Osteoblast (primary cell): ENCODE measurements at regions not wholly inside any gene's neighbourhood (a gene's known extent, or its start where the extent isn't known, plus 50 kb on each side); places are given as distances from the start of the nearest gene placed in this dataset.

Source experiments
- DNase-seq: peaks from one replicate; pipeline ENCODE4 v3.0.0; 2011; ENCODE audit warnings: low spot score, mixed read lengths; ENCODE audit not compliant: insufficient read length; ENCODE audit errors: missing footprints
- H2AFZ ChIP-seq: 2 replicates; pipeline ENCODE4 v1.6.0; 2011; ENCODE audit warnings: mild to moderate bottlenecking, low read length
- H3K27ac ChIP-seq: 2 replicates; pipeline ENCODE4 v1.5.1; 2011; ENCODE audit warnings: mild to moderate bottlenecking, low read depth, low read length, moderate library complexity
- H3K27me3 ChIP-seq: 2 replicates; pipeline ENCODE4 v1.6.0; 2012; ENCODE audit warnings: mild to moderate bottlenecking, control low read depth, inconsistent platforms, low read length, moderate library complexity; ENCODE audit not compliant: insufficient read depth
- H3K36me3 ChIP-seq: 2 replicates; pipeline ENCODE4 v1.5.1; 2011; ENCODE audit warnings: mild to moderate bottlenecking, low read length, control low read depth, moderate library complexity; ENCODE audit not compliant: insufficient read depth
- H3K4me1 ChIP-seq: 2 replicates; pipeline ENCODE4 v1.5.1; 2011; ENCODE audit warnings: mild to moderate bottlenecking, low read length, control low read depth, moderate library complexity; ENCODE audit not compliant: insufficient read depth
- H3K4me2 ChIP-seq: 2 replicates; pipeline ENCODE4 v1.6.0; 2011; ENCODE audit warnings: mild to moderate bottlenecking, low read length; ENCODE audit not compliant: insufficient read depth
- H3K4me3 ChIP-seq: fragments of 200-600 bp; sonication (generic); 3 replicates; pipeline ENCODE4 v1.5.1; 2012; ENCODE audit warnings: mild to moderate bottlenecking, low read length, inconsistent platforms; ENCODE audit not compliant: insufficient read depth
- H3K79me2 ChIP-seq: 2 replicates; pipeline ENCODE4 v1.6.0; 2012; ENCODE audit warnings: mild to moderate bottlenecking, low read length, control low read depth, inconsistent platforms; ENCODE audit not compliant: insufficient read depth
- H3K9me3 ChIP-seq: 2 replicates; pipeline ENCODE4 v1.5.1; 2011; ENCODE audit warnings: low read depth, low read length, control low read depth
- H4K20me1 ChIP-seq: 2 replicates; pipeline ENCODE4 v1.6.0; 2012; ENCODE audit warnings: mild to moderate bottlenecking, low read length, control low read depth; ENCODE audit not compliant: insufficient read depth
- TF ChIP-seq, protein P1 (sequence below): IDR thresholded peaks from 2 replicates; pipeline ENCODE4 v1.5.1; 2011; ENCODE audit warnings: mild to moderate bottlenecking, low read depth, low read length, moderate library complexity; ENCODE audit errors: extremely low read depth

- no peaks in the 10 kb centered on the region for H4K20me1 ChIP-seq
- no peaks in the 10 kb centered on the region for H3K79me2 ChIP-seq
Measured at GRCh38 chr15:96070636-96071035, 259.9 kb upstream of the NR2F2 start.

GRCh38 chr15:96072821-96073220, 257.7 kb upstream of the NR2F2 start:
- Histone ChIP-seq H3K4me1 (peaks cover 6% of the 10 kb centered on the region), H3K27ac (no peak overlapping the region), H3K4me2 (no peak overlapping the region), H2AFZ (no peak overlapping the region), H3K4me3 (no peak overlapping the region), H3K27me3 (no peaks in the 10 kb centered on the region), H4K20me1 (no peaks in the 10 kb centered on the region), H3K36me3 (no peaks in the 10 kb centered on the region), H3K9me3 (no peaks in the 10 kb centered on the region), H3K79me2 (no peaks in the 10 kb centered on the region)
- DNase-seq, result no peak
- TF ChIP-seq, protein P1, sequence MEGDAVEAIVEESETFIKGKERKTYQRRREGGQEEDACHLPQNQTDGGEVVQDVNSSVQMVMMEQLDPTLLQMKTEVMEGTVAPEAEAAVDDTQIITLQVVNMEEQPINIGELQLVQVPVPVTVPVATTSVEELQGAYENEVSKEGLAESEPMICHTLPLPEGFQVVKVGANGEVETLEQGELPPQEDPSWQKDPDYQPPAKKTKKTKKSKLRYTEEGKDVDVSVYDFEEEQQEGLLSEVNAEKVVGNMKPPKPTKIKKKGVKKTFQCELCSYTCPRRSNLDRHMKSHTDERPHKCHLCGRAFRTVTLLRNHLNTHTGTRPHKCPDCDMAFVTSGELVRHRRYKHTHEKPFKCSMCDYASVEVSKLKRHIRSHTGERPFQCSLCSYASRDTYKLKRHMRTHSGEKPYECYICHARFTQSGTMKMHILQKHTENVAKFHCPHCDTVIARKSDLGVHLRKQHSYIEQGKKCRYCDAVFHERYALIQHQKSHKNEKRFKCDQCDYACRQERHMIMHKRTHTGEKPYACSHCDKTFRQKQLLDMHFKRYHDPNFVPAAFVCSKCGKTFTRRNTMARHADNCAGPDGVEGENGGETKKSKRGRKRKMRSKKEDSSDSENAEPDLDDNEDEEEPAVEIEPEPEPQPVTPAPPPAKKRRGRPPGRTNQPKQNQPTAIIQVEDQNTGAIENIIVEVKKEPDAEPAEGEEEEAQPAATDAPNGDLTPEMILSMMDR, result no peak

More at GRCh38 chr15:96070636-96071035, 259.9 kb upstream of the NR2F2 start:
- TF ChIP-seq, protein P1, result no peak
- peak; percentile 84 for DNase-seq
- peak overlapping the region; percentile 16 for H3K4me2 ChIP-seq
- no peaks in the 10 kb centered on the region for H3K9me3 ChIP-seq
- H3K27me3 ChIP-seq, result no peaks in the 10 kb centered on the region
- no peak overlapping the region for H3K27ac ChIP-seq
- no peak overlapping the region for H3K4me3 ChIP-seq
- H3K36me3 ChIP-seq, result no peaks in the 10 kb centered on the region
- H3K4me1 ChIP-seq, result peaks cover 6% of the 10 kb centered on the region
- H2AFZ ChIP-seq, result no peak overlapping the region

DNA sequence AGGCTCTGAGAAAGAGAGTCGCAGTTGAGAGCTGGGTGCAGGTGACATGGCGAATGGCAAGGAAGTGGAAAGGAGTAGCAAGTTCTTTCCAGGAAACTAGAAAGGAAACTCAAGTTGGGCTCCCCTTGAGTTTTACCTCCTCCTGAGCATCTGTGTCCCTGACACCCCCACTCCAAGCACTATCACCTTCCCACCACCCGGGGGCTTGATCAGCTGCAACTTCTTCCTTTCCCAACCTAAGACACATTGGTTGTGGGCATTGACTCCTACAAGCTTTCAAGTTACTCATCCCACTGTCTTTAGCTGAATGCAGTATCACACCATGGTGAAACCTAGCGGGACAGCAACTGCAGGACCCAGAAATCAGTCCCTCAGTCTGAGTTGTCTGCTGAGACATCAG, 256.6 kb upstream of the NR2F2 start:
- Histone ChIP-seq H3K4me3 (no peak overlapping the region), H3K27ac (no peak overlapping the region), H4K20me1 (no peaks in the 10 kb centered on the region), H3K36me3 (no peaks in the 10 kb centered on the region), H3K79me2 (no peaks in the 10 kb centered on the region), H3K4me2 (no peak overlapping the region), H2AFZ (no peak overlapping the region), H3K4me1 (peaks cover 6% of the 10 kb centered on the region), H3K27me3 (no peaks in the 10 kb centered on the region), H3K9me3 (no peaks in the 10 kb centered on the region)
- DNase-seq, result no peak
- TF ChIP-seq, protein P1, result no peak

DNA sequence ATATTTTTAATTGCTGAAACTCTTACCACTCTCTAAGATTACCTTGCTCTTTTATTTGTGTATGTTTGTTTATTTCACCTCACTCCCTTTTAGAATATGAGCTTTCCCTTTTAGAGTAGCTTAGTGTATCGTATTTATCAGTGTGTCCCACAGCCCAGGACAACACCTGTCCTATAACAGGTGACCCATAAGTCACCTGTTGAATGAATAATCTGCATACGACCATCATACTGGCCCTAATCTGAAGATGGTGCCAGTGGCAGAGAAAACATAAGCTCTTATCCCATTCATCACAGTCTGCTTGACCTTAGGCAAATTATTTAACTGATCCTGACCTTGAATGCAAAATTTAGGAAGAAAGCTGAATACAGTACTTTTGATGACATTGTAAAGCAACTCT, 254.6 kb upstream of the NR2F2 start:
- TF ChIP-seq, protein P1, result no peak
- no peak for DNase-seq
- Histone ChIP-seq H3K4me3 (no peak overlapping the region), H3K4me2 (no peak overlapping the region), H3K36me3 (no peaks in the 10 kb centered on the region), H3K4me1 (no peaks in the 10 kb centered on the region), H3K9me3 (no peaks in the 10 kb centered on the region), H3K79me2 (no peaks in the 10 kb centered on the region), H3K27me3 (no peaks in the 10 kb centered on the region), H4K20me1 (no peaks in the 10 kb centered on the region), H2AFZ (no peak overlapping the region), H3K27ac (no peak overlapping the region)
